ENCODE measurements at regions not wholly inside any gene's neighbourhood (a gene's known extent, or its start where the extent isn't known, plus 50 kb on each side); places are given as distances from the start of the nearest gene placed in this dataset.

- Mint-ChIP-seq H3K36me3 (no peaks in the 10 kb centered on the region), H3K27me3 (no peaks in the 10 kb centered on the region), H3K4me3 (no peak overlapping the region), H3K27ac (no peak overlapping the region), H3K9me3 (no peaks in the 10 kb centered on the region), H3K4me1 (no peaks in the 10 kb centered on the region)
- no peak for ATAC-seq (replicated peaks)
- no peak for DNase-seq
These were observed 368.6 kb downstream of the INHBA start for GRCh38 chr7:41334071-41334862.

GRCh38 chr7:41333511-41333910, 369.4 kb downstream of the INHBA start:
- no peaks in the 10 kb centered on the region for H3K9me3 Mint-ChIP-seq
- no peak overlapping the region for H3K4me3 Mint-ChIP-seq
- DNase-seq (no peak), ATAC-seq (replicated peaks) (no peak)
- no peak overlapping the region for H3K27ac Mint-ChIP-seq
- no peaks in the 10 kb centered on the region for H3K4me1 Mint-ChIP-seq
- no peaks in the 10 kb centered on the region for H3K36me3 Mint-ChIP-seq
- no peaks in the 10 kb centered on the region for H3K27me3 Mint-ChIP-seq

- H3K4me3 Mint-ChIP-seq, result no peak overlapping the region
- H3K36me3 Mint-ChIP-seq, result no peaks in the 10 kb centered on the region
- no peaks in the 10 kb centered on the region for H3K9me3 Mint-ChIP-seq
- DNase-seq, result no peak
- no peak for ATAC-seq (replicated peaks)
- no peaks in the 10 kb centered on the region for H3K4me1 Mint-ChIP-seq
- H3K27ac Mint-ChIP-seq, result no peak overlapping the region
- peaks cover 4 to 5% of the 10 kb centered on the region in 2 donors for H3K27me3 Mint-ChIP-seq
These were observed 371.7 kb downstream of the INHBA start for GRCh38 chr7:41331194-41331593.

- no peaks in the 10 kb centered on the region for H3K4me1 Mint-ChIP-seq
- no peak overlapping the region for H3K4me3 Mint-ChIP-seq
- H3K27ac Mint-ChIP-seq, result no peak overlapping the region
- H3K27me3 Mint-ChIP-seq, result peaks cover 4 to 5% of the 10 kb centered on the region in 2 donors
- no peaks in the 10 kb centered on the region for H3K9me3 Mint-ChIP-seq
- no peaks in the 10 kb centered on the region for H3K36me3 Mint-ChIP-seq
- no peak for ATAC-seq (replicated peaks)
- no peak for DNase-seq
These were observed 374.3 kb downstream of the INHBA start for GRCh38 chr7:41328544-41328943.

GRCh38 chr7:41328131-41328530, 374.8 kb downstream of the INHBA start:
- no peak for DNase-seq
- Mint-ChIP-seq H3K27ac (no peak overlapping the region), H3K9me3 (no peaks in the 10 kb centered on the region), H3K27me3 (peaks cover 4 to 5% of the 10 kb centered on the region in 2 donors), H3K36me3 (no peaks in the 10 kb centered on the region), H3K4me1 (no peaks in the 10 kb centered on the region), H3K4me3 (no peak overlapping the region)
- no peak for ATAC-seq (replicated peaks)

- no peak overlapping the region for H3K27ac Mint-ChIP-seq
- no peaks in the 10 kb centered on the region for H3K36me3 Mint-ChIP-seq
- peaks cover 4 to 5% of the 10 kb centered on the region in 2 donors for H3K27me3 Mint-ChIP-seq
- no peak for DNase-seq
- no peaks in the 10 kb centered on the region for H3K9me3 Mint-ChIP-seq
- no peak for ATAC-seq (replicated peaks)
- no peak overlapping the region for H3K4me3 Mint-ChIP-seq
- no peaks in the 10 kb centered on the region for H3K4me1 Mint-ChIP-seq
These were observed 376.3 kb downstream of the INHBA start for GRCh38 chr7:41326616-41327015.

- Mint-ChIP-seq H3K9me3 (peaks cover 0 to 3% of the 10 kb centered on the region in 2 donors), H3K27ac (no peak overlapping the region), H3K36me3 (peaks cover 0 to 1% of the 10 kb centered on the region in 2 donors), H3K4me1 (no peaks in the 10 kb centered on the region), H3K4me3 (no peak overlapping the region), H3K27me3 (peaks cover 4 to 5% of the 10 kb centered on the region in 2 donors)
- no peak for ATAC-seq (replicated peaks)
- DNase-seq, result no peak
These were observed 379.1 kb downstream of the INHBA start for GRCh38 chr7:41323806-41324205.

- no peak overlapping the region for H3K4me3 Mint-ChIP-seq
- H3K27me3 Mint-ChIP-seq, result no peaks in the 10 kb centered on the region
- H3K27ac Mint-ChIP-seq, result no peak overlapping the region
- ATAC-seq (replicated peaks) (no peak), DNase-seq (no peak)
- H3K4me1 Mint-ChIP-seq, result no peaks in the 10 kb centered on the region
- peaks cover 0 to 3% of the 10 kb centered on the region in 2 donors for H3K36me3 Mint-ChIP-seq
- peaks cover 0 to 7% of the 10 kb centered on the region in 2 donors for H3K9me3 Mint-ChIP-seq
These were observed 383.3 kb downstream of the INHBA start for GRCh38 chr7:41319581-41319980.

GRCh38 chr7:41316410-41316809, 386.5 kb downstream of the INHBA start:
- no peaks in the 10 kb centered on the region for H3K27me3 Mint-ChIP-seq
- no peaks in the 10 kb centered on the region for H3K4me1 Mint-ChIP-seq
- ATAC-seq (replicated peaks), result no peak
- H3K27ac Mint-ChIP-seq, result no peak overlapping the region
- no peak for DNase-seq
- H3K36me3 Mint-ChIP-seq, result peaks cover 0 to 3% of the 10 kb centered on the region in 2 donors
- H3K9me3 Mint-ChIP-seq, result peaks cover 0 to 7% of the 10 kb centered on the region in 2 donors
- H3K4me3 Mint-ChIP-seq, result no peak overlapping the region

GRCh38 chr7:41315764-41316163, 387.1 kb downstream of the INHBA start:
- ATAC-seq (replicated peaks) (no peak), DNase-seq (no peak)
- H3K4me1 Mint-ChIP-seq, result no peaks in the 10 kb centered on the region
- peaks cover 0 to 3% of the 10 kb centered on the region in 2 donors for H3K36me3 Mint-ChIP-seq
- peak overlapping the region; percentile 66 for H3K27ac Mint-ChIP-seq
- H3K4me3 Mint-ChIP-seq, result no peak overlapping the region
- H3K9me3 Mint-ChIP-seq, result peaks cover 0 to 7% of the 10 kb centered on the region in 2 donors
- H3K27me3 Mint-ChIP-seq, result no peaks in the 10 kb centered on the region

GRCh38 chr7:41313171-41313570, 389.7 kb downstream of the INHBA start:
- no peak overlapping the region for H3K27ac Mint-ChIP-seq
- H3K4me3 Mint-ChIP-seq, result no peak overlapping the region
- no peak for DNase-seq
- peaks cover 0 to 1% of the 10 kb centered on the region in 2 donors for H3K9me3 Mint-ChIP-seq
- H3K4me1 Mint-ChIP-seq, result no peaks in the 10 kb centered on the region
- H3K36me3 Mint-ChIP-seq, result no peaks in the 10 kb centered on the region
- H3K27me3 Mint-ChIP-seq, result no peaks in the 10 kb centered on the region
- ATAC-seq (replicated peaks), result no peak

- no peak for ATAC-seq (replicated peaks)
- H3K27me3 Mint-ChIP-seq, result no peaks in the 10 kb centered on the region
- no peak for DNase-seq
- H3K4me3 Mint-ChIP-seq, result no peak overlapping the region
- no peaks in the 10 kb centered on the region for H3K4me1 Mint-ChIP-seq
- no peaks in the 10 kb centered on the region for H3K36me3 Mint-ChIP-seq
- no peaks in the 10 kb centered on the region for H3K9me3 Mint-ChIP-seq
- H3K27ac Mint-ChIP-seq, result no peak overlapping the region
These were observed 390.7 kb downstream of the INHBA start for GRCh38 chr7:41312235-41312634.

GRCh38 chr7:41311301-41311700, 391.6 kb downstream of the INHBA start:
- H3K9me3 Mint-ChIP-seq, result no peaks in the 10 kb centered on the region
- no peak overlapping the region for H3K27ac Mint-ChIP-seq
- ATAC-seq (replicated peaks) (no peak), DNase-seq (no peak)
- H3K4me1 Mint-ChIP-seq, result no peaks in the 10 kb centered on the region
- H3K4me3 Mint-ChIP-seq, result no peak overlapping the region
- no peaks in the 10 kb centered on the region for H3K27me3 Mint-ChIP-seq
- H3K36me3 Mint-ChIP-seq, result no peaks in the 10 kb centered on the region

- DNase-seq (no peak), ATAC-seq (replicated peaks) (no peak)
- Mint-ChIP-seq H3K27ac (no peak overlapping the region), H3K27me3 (no peaks in the 10 kb centered on the region), H3K36me3 (no peaks in the 10 kb centered on the region), H3K4me1 (no peaks in the 10 kb centered on the region), H3K4me3 (no peak overlapping the region), H3K9me3 (peaks cover 0 to 3% of the 10 kb centered on the region in 2 donors)
These were observed 396.4 kb downstream of the INHBA start for GRCh38 chr7:41306486-41306885.

GRCh38 chr7:41305001-41305400, 397.9 kb downstream of the INHBA start:
- H3K4me3 Mint-ChIP-seq, result no peak overlapping the region
- ATAC-seq (replicated peaks) (peak; percentile 46 to 50), DNase-seq (no peak)
- H3K9me3 Mint-ChIP-seq, result peaks cover 0 to 3% of the 10 kb centered on the region in 2 donors
- H3K27me3 Mint-ChIP-seq, result no peaks in the 10 kb centered on the region
- no peaks in the 10 kb centered on the region for H3K36me3 Mint-ChIP-seq
- H3K4me1 Mint-ChIP-seq, result no peaks in the 10 kb centered on the region
- no peak overlapping the region for H3K27ac Mint-ChIP-seq

All from stimulated activated naive B cell treated with anti-CD40 and anti-IgM and Interleukin-4, amounts not matched to agents 10 μg/mL and 1 μg/mL and 100 μg/mL, for 72 hours (primary cell).